Muscle layer of colon (tissue), 2 donors: ENCODE measurements at regions not wholly inside any gene's neighbourhood (a gene's known extent, or its start where the extent isn't known, plus 50 kb on each side); places are given as distances from the start of the nearest gene placed in this dataset.
"Not testable (repeated sequence)": the region's sequence is repeated elsewhere in the genome, so short reads cannot be mapped to it uniquely, and the experiment has no call there.

Source experiments
- H3K27ac ChIP-seq: one replicate; pipeline ENCODE4 v1.7.0; 2013; ENCODE audit warnings: low read depth, mild to moderate bottlenecking, low read length, moderate library complexity
- H3K27me3 ChIP-seq, 2 donors: one replicate each; pipeline ENCODE4 v1.7.0; 2013; ENCODE audit warnings: low read length in 2 of 2, mild to moderate bottlenecking in 2 of 2; ENCODE audit not compliant: insufficient read depth in 2 of 2, control insufficient read depth in 1 of 2
- H3K36me3 ChIP-seq: one replicate; pipeline ENCODE4 v1.7.0; 2013; ENCODE audit warnings: mild to moderate bottlenecking, low read length; ENCODE audit not compliant: insufficient read depth
- H3K4me1 ChIP-seq: one replicate; pipeline ENCODE4 v1.7.0; 2013; ENCODE audit warnings: mild to moderate bottlenecking, low read length; ENCODE audit not compliant: insufficient read depth
- H3K4me3 ChIP-seq, 2 donors: one replicate each; pipeline ENCODE4 v1.7.0; 2013; ENCODE audit warnings: low read length in 2 of 2, low read depth in 1 of 2, mild to moderate bottlenecking in 1 of 2, moderate library complexity in 1 of 2
- H3K9ac ChIP-seq: one replicate; pipeline ENCODE4 v1.7.0; 2013; ENCODE audit warnings: low read length
- H3K9me3 ChIP-seq: one replicate; pipeline ENCODE4 v1.7.0; 2013; ENCODE audit warnings: mild to moderate bottlenecking, low read length
- donor health status: abdominal sarcoma.
- donor health status: Adenocarcinoma of cecum.

GRCh38 chr7:80996236-80996635 lies 77.4 kb upstream of the SEMA3C start:
- not testable (repeated sequence) for H3K9me3 ChIP-seq, H3K36me3 ChIP-seq, H3K9ac ChIP-seq, H3K4me1 ChIP-seq, H3K4me3 ChIP-seq, H3K27me3 ChIP-seq, H3K27ac ChIP-seq

GRCh38 chr7:80991654-80992053 lies 72.8 kb upstream of the SEMA3C start:
- Histone ChIP-seq H3K36me3 (no peaks in the 10 kb centered on the region), H3K27me3 (no peaks in the 10 kb centered on the region), H3K9me3 (no peaks in the 10 kb centered on the region), H3K4me3 (no peak overlapping the region), H3K9ac (no peak overlapping the region), H3K4me1 (no peaks in the 10 kb centered on the region), H3K27ac (no peak overlapping the region)

GRCh38 chr7:80984619-80985018 lies 65.8 kb upstream of the SEMA3C start:
- H3K4me1 ChIP-seq: no peaks in the 10 kb centered on the region
- H3K4me3 ChIP-seq: no peak overlapping the region
- H3K36me3 ChIP-seq: no peaks in the 10 kb centered on the region
- no peak overlapping the region for H3K9ac ChIP-seq
- no peak overlapping the region for H3K27ac ChIP-seq
- H3K9me3 ChIP-seq: no peaks in the 10 kb centered on the region
- no peaks in the 10 kb centered on the region for H3K27me3 ChIP-seq

- Histone ChIP-seq H3K4me1 (no peaks in the 10 kb centered on the region), H3K9ac (no peak overlapping the region), H3K27ac (no peak overlapping the region), H3K9me3 (peaks cover 5% of the 10 kb centered on the region), H3K4me3 (no peak overlapping the region), H3K36me3 (no peaks in the 10 kb centered on the region), H3K27me3 (no peaks in the 10 kb centered on the region)
These were observed 62.6 kb upstream of the SEMA3C start for GRCh38 chr7:80981405-80981804.

GRCh38 chr7:80977751-80978150 lies 58.9 kb upstream of the SEMA3C start:
- Histone ChIP-seq H3K27ac (no peak overlapping the region), H3K27me3 (no peaks in the 10 kb centered on the region), H3K9me3 (peaks cover 5% of the 10 kb centered on the region), H3K9ac (no peak overlapping the region), H3K4me3 (no peak overlapping the region), H3K36me3 (no peaks in the 10 kb centered on the region), H3K4me1 (no peaks in the 10 kb centered on the region)

- no peaks in the 10 kb centered on the region for H3K4me1 ChIP-seq
- H3K27me3 ChIP-seq: no peaks in the 10 kb centered on the region
- H3K36me3 ChIP-seq: no peaks in the 10 kb centered on the region
- H3K9ac ChIP-seq: no peak overlapping the region
- no peak overlapping the region for H3K27ac ChIP-seq
- H3K4me3 ChIP-seq: no peak overlapping the region
- peaks cover 5% of the 10 kb centered on the region for H3K9me3 ChIP-seq
These were observed 55.8 kb upstream of the SEMA3C start for GRCh38 chr7:80974396-80975358.

GRCh38 chr7:80971225-80971624 lies 52.4 kb upstream of the SEMA3C start:
- Histone ChIP-seq H3K27ac (no peak overlapping the region), H3K9me3 (no peaks in the 10 kb centered on the region), H3K36me3 (no peaks in the 10 kb centered on the region), H3K4me1 (no peaks in the 10 kb centered on the region), H3K9ac (no peak overlapping the region), H3K4me3 (no peak overlapping the region), H3K27me3 (no peaks in the 10 kb centered on the region)
